ENCODE measurements at regions not wholly inside any gene's neighbourhood (a gene's known extent, or its start where the extent isn't known, plus 50 kb on each side); places are given as distances from the start of the nearest gene placed in this dataset.

DNA sequence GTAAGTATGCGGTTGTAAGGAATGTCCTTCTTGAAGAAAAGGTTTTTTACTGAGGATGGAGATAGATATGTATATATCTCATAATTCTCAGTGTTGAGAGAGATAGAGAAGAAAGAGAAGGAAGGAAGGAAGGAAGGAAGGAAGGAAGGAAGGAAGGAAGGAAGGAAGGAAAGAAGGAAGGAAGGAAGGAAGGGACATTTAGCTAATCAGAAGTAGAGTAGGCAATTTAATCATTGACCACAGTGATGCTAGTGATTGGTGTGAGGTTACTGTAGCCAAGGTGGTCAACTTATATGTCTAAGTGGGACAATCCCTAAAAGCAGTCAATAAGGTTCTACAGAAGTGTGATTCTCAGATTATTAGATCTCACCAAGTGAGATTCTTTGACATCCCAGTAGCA, 751.8 kb upstream of the CBLB start:
- TF ChIP-seq, protein P1, sequence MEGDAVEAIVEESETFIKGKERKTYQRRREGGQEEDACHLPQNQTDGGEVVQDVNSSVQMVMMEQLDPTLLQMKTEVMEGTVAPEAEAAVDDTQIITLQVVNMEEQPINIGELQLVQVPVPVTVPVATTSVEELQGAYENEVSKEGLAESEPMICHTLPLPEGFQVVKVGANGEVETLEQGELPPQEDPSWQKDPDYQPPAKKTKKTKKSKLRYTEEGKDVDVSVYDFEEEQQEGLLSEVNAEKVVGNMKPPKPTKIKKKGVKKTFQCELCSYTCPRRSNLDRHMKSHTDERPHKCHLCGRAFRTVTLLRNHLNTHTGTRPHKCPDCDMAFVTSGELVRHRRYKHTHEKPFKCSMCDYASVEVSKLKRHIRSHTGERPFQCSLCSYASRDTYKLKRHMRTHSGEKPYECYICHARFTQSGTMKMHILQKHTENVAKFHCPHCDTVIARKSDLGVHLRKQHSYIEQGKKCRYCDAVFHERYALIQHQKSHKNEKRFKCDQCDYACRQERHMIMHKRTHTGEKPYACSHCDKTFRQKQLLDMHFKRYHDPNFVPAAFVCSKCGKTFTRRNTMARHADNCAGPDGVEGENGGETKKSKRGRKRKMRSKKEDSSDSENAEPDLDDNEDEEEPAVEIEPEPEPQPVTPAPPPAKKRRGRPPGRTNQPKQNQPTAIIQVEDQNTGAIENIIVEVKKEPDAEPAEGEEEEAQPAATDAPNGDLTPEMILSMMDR (IDR thresholded peaks at IDR 0.05), result no peak
- no peak for TF ChIP-seq POLR2A (IDR thresholded peaks at IDR 0.05)
